ENCODE measurements at regions not wholly inside any gene's neighbourhood (a gene's known extent, or its start where the extent isn't known, plus 50 kb on each side); places are given as distances from the start of the nearest gene placed in this dataset.

GRCh38 chr2:128737546-128737826, 418.8 kb upstream of the HS6ST1 start:
- TF ChIP-seq CTCF (optimal IDR thresholded peaks at IDR 0.05 in 1 of 3, IDR thresholded peaks at IDR 0.05 in 1 of 3, conservative IDR thresholded peaks at IDR 0.05 in 1 of 3; ENCODE audit: extremely low read depth in 1 of 3, insufficient read depth in 2 of 3, low read length in 3 of 3) (no peak), EZH2 (IDR thresholded peaks at IDR 0.05; ENCODE audit: low read length) (no peak)
